GM23248 (cell line): ENCODE measurements at regions not wholly inside any gene's neighbourhood (a gene's known extent, or its start where the extent isn't known, plus 50 kb on each side); places are given as distances from the start of the nearest gene placed in this dataset.

Source experiments
- EZH2 ChIP-seq: fragments of 200-600 bp; sonication (generic); IDR thresholded peaks from 2 replicates; pipeline ENCODE4 v1.6.1; 2018; ENCODE audit warnings: antibody characterized with exemption, mild to moderate bottlenecking; ENCODE audit not compliant: insufficient read depth, poor library complexity, severe bottlenecking
- EZH2phosphoT487 ChIP-seq: fragments of 200-600 bp; sonication (generic); IDR thresholded peaks from 2 replicates; pipeline ENCODE4 v1.6.1; 2018; ENCODE audit warnings: antibody characterized with exemption, moderate library complexity, mild to moderate bottlenecking, low read depth; ENCODE audit not compliant: insufficient read depth

DNA sequence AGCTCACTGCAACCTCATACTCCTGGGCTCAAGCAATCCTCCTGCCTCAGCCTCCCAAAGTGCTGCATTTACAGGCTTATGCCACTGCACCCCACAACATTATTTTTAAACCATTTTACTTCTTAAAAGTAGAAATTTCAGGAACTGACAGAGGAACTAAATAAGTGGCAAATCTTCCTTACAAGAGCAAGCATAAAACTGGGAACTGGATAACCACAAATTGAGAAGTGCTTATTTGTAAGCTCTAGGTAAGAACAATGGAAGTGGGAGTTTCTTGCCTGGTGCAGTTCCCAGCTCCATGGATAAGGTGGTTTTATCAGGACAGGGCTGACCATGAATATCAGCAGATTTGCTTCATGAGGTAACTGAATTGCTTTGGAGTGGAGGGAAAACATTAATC lies 655.2 kb downstream of the DIPK2A start:
- TF ChIP-seq EZH2phosphoT487 (no peak), EZH2 (no peak)
